H9 (cell line): ENCODE measurements at regions not wholly inside any gene's neighbourhood (a gene's known extent, or its start where the extent isn't known, plus 50 kb on each side); places are given as distances from the start of the nearest gene placed in this dataset.

Source experiments
- DNase-seq: peaks from one replicate; pipeline ENCODE4 v3.0.0-alpha.2; 2017
- H2AFZ ChIP-seq: one replicate; pipeline ENCODE4 v1.6.1; 2013; ENCODE audit warnings: mild to moderate bottlenecking, low read length, control low read depth, moderate library complexity
- H2AK5ac ChIP-seq: 2 replicates; pipeline ENCODE4 v1.6.1; 2013; ENCODE audit warnings: low read length, control low read depth, mixed read lengths; ENCODE audit not compliant: insufficient read length
- H2BK120ac ChIP-seq: one replicate; pipeline ENCODE4 v1.6.1; 2013; ENCODE audit warnings: low read depth, mild to moderate bottlenecking, low read length, control low read depth, inconsistent platforms; ENCODE audit not compliant: poor library complexity, severe bottlenecking
- H2BK12ac ChIP-seq: 2 replicates; pipeline ENCODE4 v1.6.1; 2013; ENCODE audit warnings: low read length, control low read depth, mixed read lengths, low read depth; ENCODE audit not compliant: insufficient read length
- H2BK15ac ChIP-seq: 2 replicates; pipeline ENCODE4 v1.6.1; 2013; ENCODE audit warnings: low read depth, low read length, control low read depth
- H2BK20ac ChIP-seq: one replicate; pipeline ENCODE4 v1.6.1; 2013; ENCODE audit warnings: low read depth, mild to moderate bottlenecking, low read length, control low read depth, inconsistent platforms; ENCODE audit not compliant: poor library complexity, severe bottlenecking
- H2BK5ac ChIP-seq: 2 replicates; pipeline ENCODE4 v1.6.1; 2013; ENCODE audit warnings: low read length, control low read depth, mixed read lengths; ENCODE audit not compliant: insufficient read length
- H3K14ac ChIP-seq: 2 replicates; pipeline ENCODE4 v1.6.1; 2013; ENCODE audit warnings: low read length, control low read depth; ENCODE audit not compliant: insufficient read depth
- H3K18ac ChIP-seq: 2 replicates; pipeline ENCODE4 v1.6.1; 2013; ENCODE audit warnings: low read depth, mild to moderate bottlenecking, mixed read lengths, low read length, control low read depth; ENCODE audit not compliant: insufficient read length
- H3K23ac ChIP-seq: 2 replicates; pipeline ENCODE4 v1.6.1; 2013; ENCODE audit warnings: low read length, control low read depth, mixed read lengths, low read depth; ENCODE audit not compliant: insufficient read length
- H3K23me2 ChIP-seq: 2 replicates; pipeline ENCODE4 v1.6.1; 2013; ENCODE audit warnings: low read depth, mild to moderate bottlenecking, mixed read lengths, low read length, control low read depth; ENCODE audit not compliant: insufficient read length, poor library complexity, severe bottlenecking
- H3K27ac ChIP-seq: 2 replicates; pipeline ENCODE4 v1.5.1; 2013; ENCODE audit warnings: low read length, control low read depth, mixed read lengths, low read depth; ENCODE audit not compliant: insufficient read length
- H3K27me3 ChIP-seq: 2 replicates; pipeline ENCODE4 v1.6.1; 2013; ENCODE audit warnings: low read length, control low read depth, inconsistent platforms; ENCODE audit not compliant: insufficient read depth
- H3K4ac ChIP-seq: 2 replicates; pipeline ENCODE4 v1.6.1; 2013; ENCODE audit warnings: low read depth, mild to moderate bottlenecking, control low read depth, inconsistent platforms, low read length, moderate library complexity
- H3K4me1 ChIP-seq: 2 replicates; pipeline ENCODE4 v1.6.1; 2013; ENCODE audit warnings: low read length, control low read depth, inconsistent platforms; ENCODE audit not compliant: insufficient read depth
- H3K4me2 ChIP-seq: 2 replicates; pipeline ENCODE4 v1.6.1; 2013; ENCODE audit warnings: low read length, control low read depth, mixed read lengths; ENCODE audit not compliant: insufficient read length, insufficient read depth
- H3K56ac ChIP-seq: 2 replicates; pipeline ENCODE4 v1.6.1; 2013; ENCODE audit warnings: low read depth, mild to moderate bottlenecking, mixed read lengths, low read length, control low read depth; ENCODE audit not compliant: insufficient read length
- H3K79me1 ChIP-seq: 2 replicates; pipeline ENCODE4 v1.6.1; 2013; ENCODE audit warnings: low read depth, mild to moderate bottlenecking, moderate library complexity, low read length, control low read depth, inconsistent platforms; ENCODE audit not compliant: insufficient read depth, poor library complexity, severe bottlenecking
- H3K79me2 ChIP-seq: 2 replicates; pipeline ENCODE4 v1.6.1; 2013; ENCODE audit warnings: low read length, control low read depth, inconsistent platforms; ENCODE audit not compliant: insufficient read depth
- H3K9ac ChIP-seq: 2 replicates; pipeline ENCODE4 v1.6.1; 2013; ENCODE audit warnings: low read length, control low read depth, mixed read lengths; ENCODE audit not compliant: insufficient read length; ENCODE audit errors: extremely low read depth
- H3K9me3 ChIP-seq: one replicate; pipeline ENCODE4 v1.6.1; 2013; ENCODE audit warnings: low read depth, low read length, inconsistent platforms; ENCODE audit not compliant: control insufficient read depth
- H3T11ph ChIP-seq: one replicate; pipeline ENCODE4 v1.6.1; 2013; ENCODE audit warnings: mild to moderate bottlenecking, low read length, control low read depth, inconsistent platforms
- H4K20me1 ChIP-seq: one replicate; pipeline ENCODE4 v1.6.1; 2013; ENCODE audit not compliant: control insufficient read depth, insufficient read length, insufficient read depth
- H4K5ac ChIP-seq: 2 replicates; pipeline ENCODE4 v1.6.1; 2013; ENCODE audit warnings: low read depth, mild to moderate bottlenecking, mixed read lengths, low read length, control low read depth; ENCODE audit not compliant: insufficient read length
- H4K8ac ChIP-seq: replicated peaks from 2 replicates; pipeline ENCODE4 v1.6.1; 2013; ENCODE audit warnings: low read length, control low read depth, mixed read lengths, low read depth; ENCODE audit not compliant: insufficient read length
- H4K91ac ChIP-seq: 2 replicates; pipeline ENCODE4 v1.6.1; 2013; ENCODE audit warnings: low read depth, mild to moderate bottlenecking, moderate library complexity, mixed read lengths, low read length, control low read depth; ENCODE audit not compliant: insufficient read length
- H3K27ac Mint-ChIP-seq, 3 experiments: 2 replicates in 2 of 3; 3 replicates in 1 of 3; pipeline ENCODE4 v1.8.0; 2020 to 2021; ENCODE audit warnings: mixed read lengths in 3 of 3, mild to moderate bottlenecking in 1 of 3, moderate library complexity in 1 of 3
- H3K27me3 Mint-ChIP-seq: 2 replicates; pipeline ENCODE4 v1.8.0; 2021; ENCODE audit warnings: low read depth, mild to moderate bottlenecking, moderate library complexity, mixed read lengths
- H3K36me3 Mint-ChIP-seq, 3 experiments: 2 replicates in 2 of 3; 3 replicates in 1 of 3; pipeline ENCODE4 v1.8.0; 2020 to 2021; ENCODE audit warnings: low read depth in 3 of 3, mixed read lengths in 3 of 3; ENCODE audit not compliant: insufficient read depth in 1 of 3
- H3K4me1 Mint-ChIP-seq, 2 experiments: 2 replicates each; pipeline ENCODE4 v1.8.0; 2020; ENCODE audit warnings: mixed read lengths in 2 of 2
- H3K4me3 Mint-ChIP-seq, 2 experiments: 2 replicates in 1 of 2; 3 replicates in 1 of 2; pipeline ENCODE4 v1.8.0; 2020 to 2021; ENCODE audit warnings: mild to moderate bottlenecking in 2 of 2, mixed read lengths in 2 of 2, moderate library complexity in 1 of 2
- H3K9me3 Mint-ChIP-seq, 2 experiments: 2 replicates in 1 of 2; 3 replicates in 1 of 2; pipeline ENCODE4 v1.8.0; 2020; ENCODE audit warnings: mild to moderate bottlenecking in 2 of 2, mixed read lengths in 2 of 2, moderate library complexity in 1 of 2
- CTCF ChIP-seq: fragments of 200-600 bp; sonication (generic); conservative IDR thresholded peaks from 3 replicates; pipeline ENCODE4 v1.8.0; 2021; ENCODE audit warnings: antibody characterized with exemption, mild to moderate bottlenecking
- WGBS: extraction: QIAGEN DNeasy Blood & Tissue Kit; methylation state at CpG from one replicate; pipeline ENCODE4 v1.1.7; 2013; ENCODE audit warnings: missing lambda C conversion rate, low lambda C conversion rate, mixed read lengths; ENCODE audit not compliant: insufficient read length; ENCODE audit errors: extremely low coverage; 5-methylcytosine and 5-hydroxymethylcytosine counted together

DNA sequence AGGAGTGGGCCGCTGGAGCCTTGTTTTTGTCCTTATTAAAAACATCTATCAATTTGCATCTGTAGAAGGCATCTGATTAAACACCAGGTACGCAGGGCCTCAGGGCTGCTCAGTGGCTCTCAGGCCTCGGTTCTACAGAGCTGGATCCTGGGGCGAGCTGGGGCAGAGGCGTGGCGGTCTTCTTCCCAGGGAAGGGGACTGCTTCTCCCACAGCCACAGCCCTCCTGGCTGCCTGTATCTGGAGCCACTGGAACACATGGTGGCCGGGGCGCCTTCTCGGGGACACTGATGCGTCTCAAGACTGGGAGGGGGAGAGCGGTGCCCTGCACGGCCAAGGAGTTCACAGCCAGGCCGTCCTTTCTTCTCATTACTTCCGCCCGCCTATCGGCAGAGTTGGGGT is 1178.2 kb downstream of the BRD1 start:
- Histone ChIP-seq H3T11ph (no peak overlapping the region), H4K20me1 (no peaks in the 10 kb centered on the region), H3K79me2 (no peaks in the 10 kb centered on the region), H2AK5ac (no peak overlapping the region), H3K9ac (no peak overlapping the region), H2BK20ac (no peak overlapping the region), H3K56ac (no peak overlapping the region), H3K9me3 (no peaks in the 10 kb centered on the region), H2AFZ (no peak overlapping the region), H2BK5ac (no peak overlapping the region), H3K23me2 (no peaks in the 10 kb centered on the region), H4K8ac (no peak overlapping the region), H2BK15ac (no peak overlapping the region), H3K14ac (no peak overlapping the region), H3K4me1 (no peaks in the 10 kb centered on the region), H3K27me3 (no peaks in the 10 kb centered on the region), H2BK12ac (no peak overlapping the region), H3K4ac (no peak overlapping the region), H3K23ac (no peak overlapping the region), H3K79me1 (no peaks in the 10 kb centered on the region), H3K18ac (no peak overlapping the region), H4K5ac (no peak overlapping the region), H2BK120ac (no peak overlapping the region), H3K27ac (no peak overlapping the region), H3K4me2 (no peak overlapping the region), H4K91ac (no peak overlapping the region)
- H3K27ac Mint-ChIP-seq = peak overlapping the region in 2 of 3 experiments; percentile 47 to 73; a peak in 1 of 7 replicates
- TF ChIP-seq CTCF = no peak
- H3K36me3 Mint-ChIP-seq = peaks cover 3 to 6% (median 5%) of the 10 kb centered on the region in 3 experiments; a peak in 5 of 7 replicates
- H3K4me3 Mint-ChIP-seq = no peak overlapping the region
- no peak for DNase-seq
- H3K9me3 Mint-ChIP-seq = no peaks in the 10 kb centered on the region
- 0 out of 4 replicates have a peak, but pooled peaks cover 0 to 7% of the 10 kb centered on the region in 2 experiments for H3K4me1 Mint-ChIP-seq
- H3K27me3 Mint-ChIP-seq = no peaks in the 10 kb centered on the region; the same call in 1 of the 2 replicates
- no CpG with 5 or more reads among the region's 16 CpGs for whole genome bisulfite sequencing
